ENCODE measurements at regions not wholly inside any gene's neighbourhood (a gene's known extent, or its start where the extent isn't known, plus 50 kb on each side); places are given as distances from the start of the nearest gene placed in this dataset.

DNA sequence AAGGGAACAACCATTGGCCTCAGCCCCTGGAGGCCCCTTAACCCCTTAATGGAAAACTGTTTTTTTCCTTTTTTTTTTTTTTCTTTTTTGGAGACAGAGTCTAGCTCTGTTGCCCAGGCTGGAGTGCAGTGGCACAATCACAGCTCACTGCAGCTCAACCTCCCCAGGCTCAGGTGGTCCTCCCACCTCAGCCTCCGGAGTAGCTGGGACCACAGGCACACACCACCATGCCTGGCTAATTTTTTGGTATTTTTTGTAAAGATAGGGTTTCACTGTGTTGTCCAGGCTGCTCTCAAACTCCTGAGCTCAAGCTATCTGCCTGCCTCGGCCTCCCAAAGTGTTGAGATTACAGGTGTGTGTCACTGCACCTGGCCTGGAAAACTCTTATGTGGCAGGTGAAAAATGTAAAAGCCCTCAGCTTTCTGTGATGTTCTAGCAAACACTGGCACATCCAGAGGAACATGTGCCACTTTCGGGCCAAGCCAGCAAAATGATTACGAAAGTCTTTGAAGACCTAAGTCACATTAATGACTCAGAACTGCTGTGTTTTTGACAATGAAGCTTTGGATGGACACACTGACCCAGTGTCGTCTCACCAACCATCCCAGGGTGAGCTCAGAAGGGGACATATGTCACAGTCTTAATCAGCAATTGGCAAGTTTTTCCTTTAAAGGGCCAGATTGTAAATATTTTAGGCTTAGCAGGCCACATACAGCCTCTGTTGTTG lies 189.3 kb upstream of the TPM1 start:
- Histone ChIP-seq H3K9me3 (ENCODE audit: low read depth, low read length, poor library complexity, severe bottlenecking) (no peaks in the 10 kb centered on the region), H3K4me1 (ENCODE audit: insufficient read depth, low read length, poor library complexity, severe bottlenecking) (no peaks in the 10 kb centered on the region), H3K36me3 (ENCODE audit: insufficient read depth, low read length, poor library complexity, severe bottlenecking) (no peaks in the 10 kb centered on the region), H3K27ac (ENCODE audit: low read depth, low read length, poor library complexity, severe bottlenecking) (no peak overlapping the region), H3K27me3 (replicated peaks; ENCODE audit: insufficient read depth, low read depth, low read length, poor library complexity) (no peaks in the 10 kb centered on the region), H3K4me3 (ENCODE audit: low read depth, low read length, poor library complexity, severe bottlenecking) (no peak overlapping the region)
- TF ChIP-seq, protein P1, sequence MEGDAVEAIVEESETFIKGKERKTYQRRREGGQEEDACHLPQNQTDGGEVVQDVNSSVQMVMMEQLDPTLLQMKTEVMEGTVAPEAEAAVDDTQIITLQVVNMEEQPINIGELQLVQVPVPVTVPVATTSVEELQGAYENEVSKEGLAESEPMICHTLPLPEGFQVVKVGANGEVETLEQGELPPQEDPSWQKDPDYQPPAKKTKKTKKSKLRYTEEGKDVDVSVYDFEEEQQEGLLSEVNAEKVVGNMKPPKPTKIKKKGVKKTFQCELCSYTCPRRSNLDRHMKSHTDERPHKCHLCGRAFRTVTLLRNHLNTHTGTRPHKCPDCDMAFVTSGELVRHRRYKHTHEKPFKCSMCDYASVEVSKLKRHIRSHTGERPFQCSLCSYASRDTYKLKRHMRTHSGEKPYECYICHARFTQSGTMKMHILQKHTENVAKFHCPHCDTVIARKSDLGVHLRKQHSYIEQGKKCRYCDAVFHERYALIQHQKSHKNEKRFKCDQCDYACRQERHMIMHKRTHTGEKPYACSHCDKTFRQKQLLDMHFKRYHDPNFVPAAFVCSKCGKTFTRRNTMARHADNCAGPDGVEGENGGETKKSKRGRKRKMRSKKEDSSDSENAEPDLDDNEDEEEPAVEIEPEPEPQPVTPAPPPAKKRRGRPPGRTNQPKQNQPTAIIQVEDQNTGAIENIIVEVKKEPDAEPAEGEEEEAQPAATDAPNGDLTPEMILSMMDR (conservative IDR thresholded peaks at IDR 0.05; ENCODE audit: low read depth, low read length): no peak
- no peak for TF ChIP-seq EZH2 (IDR thresholded peaks at IDR 0.05; ENCODE audit: borderline replicate concordance, low read depth, low read length, poor library complexity, severe bottlenecking)
- CTCF ChIA-PET: no interaction called here
- BruUV-seq (replicated peaks): no TSS peak
- POLR2A ChIA-PET (ENCODE audit: low non-redundant PET): no interaction called here
- DNase-seq (ENCODE audit: low spot score): no peak
- intact Hi-C loops (cut with micrococcal nuclease; ENCODE audit: unreplicated experiment): no loop called here

DNA sequence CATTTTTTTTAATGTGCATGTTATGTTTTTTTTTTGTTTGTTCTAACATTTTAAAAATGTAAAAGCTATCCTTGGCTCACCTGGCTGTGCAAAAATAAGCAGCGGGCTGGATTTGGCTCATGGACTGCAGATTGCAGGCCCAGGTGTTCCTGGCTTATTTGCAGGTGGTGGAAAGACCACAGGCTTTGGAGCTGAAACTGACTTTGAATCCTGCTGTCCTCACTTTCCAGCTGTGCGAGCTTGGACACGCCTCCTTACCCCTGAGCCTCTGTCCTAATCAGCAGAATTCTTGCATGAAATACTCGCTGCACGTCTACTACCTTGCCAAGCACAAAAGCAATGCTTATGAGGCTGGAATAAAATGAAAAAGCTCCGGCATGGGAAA lies 188.7 kb upstream of the TPM1 start:
- no peaks in the 10 kb centered on the region for H3K9me3 ChIP-seq (ENCODE audit: low read depth, low read length, poor library complexity, severe bottlenecking)
- CTCF ChIA-PET: no interaction called here
- no peaks in the 10 kb centered on the region for H3K27me3 ChIP-seq (replicated peaks; ENCODE audit: insufficient read depth, low read depth, low read length, poor library complexity)
- H3K4me3 ChIP-seq (ENCODE audit: low read depth, low read length, poor library complexity, severe bottlenecking): no peak overlapping the region
- intact Hi-C loops (cut with micrococcal nuclease; ENCODE audit: unreplicated experiment): no loop called here
- POLR2A ChIA-PET (ENCODE audit: low non-redundant PET): no interaction called here
- no peaks in the 10 kb centered on the region for H3K4me1 ChIP-seq (ENCODE audit: insufficient read depth, low read length, poor library complexity, severe bottlenecking)
- H3K36me3 ChIP-seq (ENCODE audit: insufficient read depth, low read length, poor library complexity, severe bottlenecking): no peaks in the 10 kb centered on the region
- no peak for DNase-seq (ENCODE audit: low spot score)
- H3K27ac ChIP-seq (ENCODE audit: low read depth, low read length, poor library complexity, severe bottlenecking): no peak overlapping the region
- no TSS peak for BruUV-seq (replicated peaks)
- no peak for TF ChIP-seq EZH2 (IDR thresholded peaks at IDR 0.05; ENCODE audit: borderline replicate concordance, low read depth, low read length, poor library complexity, severe bottlenecking)
- TF ChIP-seq, protein P1 (conservative IDR thresholded peaks at IDR 0.05; ENCODE audit: low read depth, low read length): no peak

DNA sequence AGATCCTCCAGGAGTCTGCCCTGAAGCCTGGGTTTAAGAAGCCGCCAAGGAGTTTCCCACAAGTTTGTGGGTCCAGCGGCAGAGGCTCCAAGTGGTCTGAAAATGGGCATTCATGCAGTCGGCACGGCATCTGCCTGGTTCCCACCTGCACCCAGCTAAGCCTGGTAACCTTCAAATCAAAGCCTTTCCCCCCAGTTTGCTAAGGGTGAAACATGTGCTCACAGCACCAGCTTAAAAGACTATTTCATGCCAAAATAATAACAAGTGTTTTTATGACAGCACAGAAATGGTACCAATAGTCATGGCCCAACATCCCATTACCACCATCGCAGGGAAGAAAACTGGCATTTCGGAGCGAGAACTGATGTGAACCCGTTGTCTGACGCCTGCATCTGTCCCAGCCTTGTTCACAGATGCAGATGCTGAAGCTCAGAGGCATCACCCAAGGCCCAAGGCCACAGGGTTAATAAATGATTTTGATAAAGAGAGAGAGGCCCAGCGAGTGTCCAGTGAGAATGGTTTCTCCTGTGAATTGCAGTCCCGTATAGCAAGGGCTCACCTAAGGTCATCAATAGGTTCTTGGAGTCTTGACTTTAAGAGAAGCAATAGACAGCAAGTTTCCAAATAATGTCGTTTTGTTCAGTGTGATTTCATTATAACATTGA lies 188.0 kb upstream of the TPM1 start:
- intact Hi-C loops (cut with micrococcal nuclease; ENCODE audit: unreplicated experiment): no loop called here
- Histone ChIP-seq H3K9me3 (ENCODE audit: low read depth, low read length, poor library complexity, severe bottlenecking) (no peaks in the 10 kb centered on the region), H3K4me1 (ENCODE audit: insufficient read depth, low read length, poor library complexity, severe bottlenecking) (no peaks in the 10 kb centered on the region), H3K4me3 (ENCODE audit: low read depth, low read length, poor library complexity, severe bottlenecking) (no peak overlapping the region), H3K36me3 (ENCODE audit: insufficient read depth, low read length, poor library complexity, severe bottlenecking) (no peaks in the 10 kb centered on the region), H3K27ac (ENCODE audit: low read depth, low read length, poor library complexity, severe bottlenecking) (no peak overlapping the region), H3K27me3 (replicated peaks; ENCODE audit: insufficient read depth, low read depth, low read length, poor library complexity) (no peaks in the 10 kb centered on the region)
- no TSS peak for BruUV-seq (replicated peaks)
- ChIA-PET CTCF (interaction anchor here (1.2 kb wide), 1 partner anchor 515 kb away, joined by 3 read pairs; no protein-coding TSS in a partner anchor), POLR2A (ENCODE audit: low non-redundant PET) (no interaction called here)
- TF ChIP-seq EZH2 (IDR thresholded peaks at IDR 0.05; ENCODE audit: borderline replicate concordance, low read depth, low read length, poor library complexity, severe bottlenecking): no peak
- TF ChIP-seq, protein P1 (conservative IDR thresholded peaks at IDR 0.05; ENCODE audit: low read depth, low read length): no peak
- DNase-seq (ENCODE audit: low spot score): no peak

Measured in A673 (cell line).